GM18858 (cell line): ENCODE measurements at regions not wholly inside any gene's neighbourhood (a gene's known extent, or its start where the extent isn't known, plus 50 kb on each side); places are given as distances from the start of the nearest gene placed in this dataset.
"Not testable (repeated sequence)": the region's sequence is repeated elsewhere in the genome, so short reads cannot be mapped to it uniquely, and the experiment has no call there.

Source experiments
- ATAC-seq: cut with Tn5 transposase; IDR thresholded peaks from one replicate; pipeline ENCODE4 v1.9.1; 2021; ENCODE audit not compliant: unreplicated experiment

DNA sequence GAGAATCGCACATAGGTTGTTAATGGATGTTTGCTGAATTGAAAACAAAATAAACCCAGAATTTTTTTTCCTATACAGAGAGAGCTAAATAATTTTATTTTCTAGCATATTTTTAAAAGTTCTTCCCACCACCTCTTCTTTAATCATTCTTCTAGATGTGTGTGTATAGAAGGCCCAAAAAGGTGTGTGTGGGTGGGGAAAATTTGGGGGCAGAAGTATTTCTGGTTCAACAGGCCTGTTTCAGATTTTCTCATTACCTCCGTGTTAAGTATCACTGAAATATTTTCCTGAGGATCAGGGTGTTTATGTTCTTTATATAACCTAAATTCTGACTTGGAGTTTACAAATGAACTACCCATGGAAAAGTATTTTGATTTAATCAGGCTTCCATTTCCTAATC lies 144.2 kb upstream of the ZNF804B start:
- ATAC-seq = no peak

DNA sequence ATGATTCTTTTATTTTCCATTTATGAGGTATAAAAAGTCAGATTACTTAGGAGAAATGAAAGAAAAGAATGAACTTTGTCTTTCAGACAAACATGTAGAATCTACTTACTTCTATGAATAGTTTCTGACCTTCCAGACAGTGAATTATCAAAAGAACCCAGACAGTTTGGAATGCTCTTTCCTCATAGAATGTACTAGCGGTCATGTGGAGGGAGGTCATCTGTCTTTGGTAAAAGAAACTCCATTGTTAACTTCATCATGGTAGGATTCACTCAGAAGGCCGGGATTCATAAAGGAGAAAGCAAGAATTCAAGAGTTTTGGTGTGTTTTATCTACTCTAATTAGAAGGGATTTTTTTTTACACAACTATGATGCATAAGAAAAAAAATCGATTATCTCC lies 144.8 kb upstream of the ZNF804B start:
- ATAC-seq = no peak

DNA sequence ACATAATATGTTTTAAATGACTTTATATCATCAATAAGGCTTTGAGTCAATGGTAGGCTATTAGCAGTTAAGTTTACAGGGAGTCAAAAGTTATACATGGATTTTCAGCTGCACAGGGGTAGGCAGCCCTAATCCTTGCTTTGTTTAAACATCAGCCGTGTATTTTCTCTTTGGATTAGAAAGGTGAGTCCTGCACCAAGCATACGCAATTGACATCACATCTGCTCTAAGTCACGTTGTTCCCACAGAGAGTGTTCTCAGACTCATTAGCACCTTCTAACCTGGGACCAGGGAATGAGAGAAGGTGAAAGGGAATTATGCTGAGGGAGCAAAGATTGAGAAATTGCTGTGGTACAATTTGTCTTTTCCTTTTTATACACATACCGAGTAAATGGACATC lies 148.6 kb upstream of the ZNF804B start:
- ATAC-seq = no peak

DNA sequence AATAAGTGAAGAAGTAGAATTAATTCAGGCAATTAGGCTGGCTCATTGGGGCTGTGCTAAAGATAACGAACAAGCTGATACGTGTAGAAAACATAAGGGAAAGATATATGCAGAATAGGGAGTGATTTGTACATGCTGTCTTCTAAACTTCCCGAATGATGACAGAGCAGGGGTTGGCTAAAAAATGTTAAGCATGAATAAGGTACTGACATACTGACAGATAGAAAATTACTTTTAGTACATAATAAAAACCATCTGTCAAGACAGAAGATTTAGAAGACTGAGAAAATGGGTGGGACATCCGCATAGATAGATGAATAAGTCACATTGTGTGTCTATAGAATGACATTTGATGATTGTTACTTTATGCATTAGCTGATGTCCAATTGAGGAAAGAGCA lies 158.8 kb upstream of the ZNF804B start:
- ATAC-seq = no peak

DNA sequence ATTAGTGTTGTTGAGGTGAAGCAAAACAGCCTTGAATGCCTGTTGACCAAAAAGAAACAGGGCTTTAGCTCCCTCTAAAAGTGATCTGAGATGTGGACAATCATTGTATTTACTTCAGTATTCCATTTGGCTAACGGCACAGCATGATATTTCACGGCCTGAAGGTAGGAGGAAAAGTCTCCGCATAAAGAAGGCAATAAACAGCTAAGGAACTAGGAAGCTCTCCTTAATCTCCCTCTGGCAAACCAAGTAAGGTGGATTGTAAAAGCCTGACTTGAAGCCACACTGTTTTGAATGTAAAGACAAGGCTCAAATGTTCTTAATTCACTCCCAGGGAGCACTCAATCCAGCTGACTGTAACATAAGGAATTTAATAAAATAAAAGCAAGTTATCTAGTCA lies 160.0 kb upstream of the ZNF804B start:
- no peak for ATAC-seq

DNA sequence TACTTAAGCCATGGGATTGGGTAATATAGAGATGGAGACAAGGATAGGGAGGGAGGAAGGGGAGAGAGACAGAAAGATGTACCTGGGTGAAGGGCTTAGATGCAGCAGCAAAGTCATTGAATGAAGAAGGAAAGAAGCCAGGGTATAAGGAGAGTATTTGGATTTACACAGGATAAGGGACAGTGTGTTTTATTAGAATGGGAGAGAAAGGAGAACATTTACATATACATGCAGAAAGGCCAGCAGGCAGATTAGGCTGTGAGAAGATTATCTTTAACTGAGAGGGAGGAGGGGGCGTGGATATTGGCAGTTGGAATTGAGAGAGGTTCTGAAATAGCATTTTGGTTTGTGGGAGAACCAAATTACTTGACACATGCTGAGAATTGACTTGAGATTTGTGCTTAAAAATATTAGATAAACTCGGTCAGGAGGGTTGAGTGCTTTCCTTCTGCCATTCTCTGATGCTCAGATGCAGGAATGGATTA lies 161.5 kb upstream of the ZNF804B start:
- ATAC-seq = no peak

DNA sequence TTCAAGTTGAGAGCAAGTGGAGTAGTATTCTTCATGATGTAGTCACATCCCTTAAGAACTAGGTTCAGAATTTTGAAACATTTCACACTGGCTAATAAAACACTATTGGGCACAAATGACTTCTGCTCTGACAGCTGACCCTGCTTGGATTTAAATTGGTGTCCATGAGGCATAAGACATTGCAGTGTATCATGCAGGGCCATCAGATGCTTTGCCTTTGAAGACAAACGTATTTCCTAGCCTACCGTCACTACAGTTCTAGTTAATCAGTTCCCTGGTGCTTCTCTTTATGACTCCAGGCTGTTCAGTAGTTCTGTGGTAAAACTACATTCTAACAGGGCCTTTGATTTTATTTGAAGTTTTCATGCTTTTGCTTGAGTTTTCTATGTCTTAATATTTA lies 168.5 kb upstream of the ZNF804B start:
- no peak for ATAC-seq

DNA sequence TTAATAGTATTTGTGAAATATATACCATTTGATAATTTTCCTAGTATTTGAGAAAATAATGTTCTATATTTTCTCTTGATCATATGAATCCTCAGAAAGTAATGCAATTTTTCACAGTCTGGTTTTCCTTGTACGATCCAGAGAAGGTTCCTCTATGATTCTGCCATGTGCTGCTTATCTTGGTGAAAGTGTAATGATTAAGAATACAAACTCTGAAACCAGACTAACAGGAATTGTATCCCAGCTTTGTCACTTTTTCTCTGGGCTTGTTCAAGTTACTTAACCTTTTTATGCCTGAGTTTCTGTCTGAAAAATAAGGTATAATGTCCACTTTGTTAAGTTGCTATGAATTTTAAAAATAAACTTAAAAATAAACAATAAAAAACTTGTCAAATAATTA lies 169.6 kb upstream of the ZNF804B start:
- ATAC-seq = no peak

DNA sequence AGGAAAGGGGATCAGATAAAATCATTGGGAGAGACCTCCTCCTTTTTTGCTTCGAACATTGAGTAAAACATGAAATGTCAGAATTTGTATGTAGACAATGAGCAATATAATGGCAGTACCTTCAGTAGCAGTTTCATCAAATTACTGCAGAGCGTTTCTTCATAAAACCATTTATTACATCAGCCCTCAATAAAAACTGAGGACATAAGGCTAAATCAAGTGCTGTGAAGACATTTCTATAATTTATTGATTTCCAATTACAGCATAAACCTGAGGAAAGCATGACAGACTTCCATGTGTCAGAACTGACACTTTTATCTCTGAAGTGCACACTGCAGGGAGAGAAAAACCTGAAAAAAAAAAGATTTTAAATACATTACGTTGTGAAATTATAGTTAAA lies 172.6 kb upstream of the ZNF804B start:
- ATAC-seq = no peak

DNA sequence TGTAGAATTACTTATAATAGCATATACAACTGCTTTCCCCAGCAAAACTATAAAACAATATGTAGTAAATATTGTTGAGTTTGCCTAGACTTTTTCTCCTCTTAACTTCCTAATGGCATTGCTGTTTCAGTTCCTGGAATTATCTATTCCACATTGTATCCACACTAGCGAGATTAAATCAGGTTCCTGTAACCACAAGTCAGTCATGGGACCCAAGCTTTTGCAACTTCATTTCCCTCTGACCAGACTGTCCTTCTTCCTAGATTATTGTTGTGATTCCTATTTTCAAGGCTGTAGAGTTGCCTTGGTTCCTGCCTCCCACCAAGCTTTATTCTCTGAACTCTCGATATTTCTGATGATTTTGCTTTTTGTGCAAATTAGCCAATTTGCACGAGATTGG lies 173.3 kb upstream of the ZNF804B start:
- no peak for ATAC-seq

DNA sequence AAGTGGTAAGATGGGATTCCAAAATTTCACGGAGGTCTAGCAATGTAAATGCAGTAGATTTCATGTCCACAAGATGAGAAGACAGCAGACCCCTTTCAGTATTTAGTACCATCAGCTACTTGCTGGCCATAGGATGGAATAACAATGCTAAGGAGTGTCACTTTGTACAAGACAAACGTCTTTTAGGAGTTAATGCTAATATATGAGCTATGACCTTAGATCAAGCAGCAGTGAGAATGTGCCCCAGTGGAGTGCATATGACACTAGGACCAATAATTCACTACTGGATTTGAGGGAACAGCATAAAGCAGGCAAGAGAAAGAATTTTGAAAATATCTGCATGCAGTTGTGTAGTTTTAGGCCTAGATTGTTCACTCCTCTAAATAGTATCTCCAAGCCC lies 182.8 kb upstream of the ZNF804B start:
- ATAC-seq = no peak

DNA sequence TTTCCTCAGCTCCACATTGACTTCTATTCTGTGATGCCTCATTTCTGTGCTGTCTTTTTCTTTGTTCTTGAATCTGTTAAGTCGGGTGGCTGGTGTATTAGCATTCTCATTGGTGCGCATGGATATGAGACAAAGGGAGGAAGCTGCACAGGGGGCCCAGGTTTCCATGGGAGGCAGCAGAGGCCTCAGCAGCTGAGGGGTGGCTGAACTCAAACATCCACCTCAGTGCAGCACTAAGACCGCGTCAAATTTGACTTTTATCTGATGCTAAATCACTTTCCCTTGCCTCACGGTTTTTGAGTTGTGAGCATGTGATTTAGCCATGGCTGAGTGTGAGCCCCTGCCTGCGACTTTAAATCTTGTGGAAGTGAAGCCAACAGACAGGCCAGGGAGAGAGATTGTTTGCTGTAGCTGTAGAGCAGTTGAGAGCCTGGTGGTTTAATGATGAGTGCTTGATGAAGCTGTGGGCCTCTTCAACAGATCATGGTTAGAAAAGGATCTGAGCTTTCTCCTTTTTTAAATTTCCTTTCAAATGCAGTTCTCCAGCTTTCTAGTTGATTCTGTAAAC lies 193.3 kb upstream of the ZNF804B start:
- ATAC-seq = no peak

DNA sequence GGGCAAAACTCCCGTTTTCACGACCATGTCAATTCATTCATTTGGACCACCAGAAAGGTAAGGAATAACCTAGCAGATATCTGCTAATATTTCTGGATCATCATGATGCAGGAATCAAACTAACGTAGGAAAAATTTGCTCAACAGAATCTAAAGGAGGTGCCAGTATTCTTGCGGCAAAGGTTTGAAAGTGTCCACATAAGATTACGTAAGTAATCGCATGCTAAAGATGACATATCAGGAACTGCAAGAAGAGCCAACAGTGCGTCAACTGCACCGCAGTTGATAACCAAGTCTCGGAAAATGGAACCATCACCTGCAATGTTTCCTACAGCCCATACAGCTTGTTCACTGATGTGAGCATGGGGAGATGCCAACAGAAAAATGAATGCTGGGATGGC lies 194.1 kb upstream of the ZNF804B start:
- no peak for ATAC-seq

DNA sequence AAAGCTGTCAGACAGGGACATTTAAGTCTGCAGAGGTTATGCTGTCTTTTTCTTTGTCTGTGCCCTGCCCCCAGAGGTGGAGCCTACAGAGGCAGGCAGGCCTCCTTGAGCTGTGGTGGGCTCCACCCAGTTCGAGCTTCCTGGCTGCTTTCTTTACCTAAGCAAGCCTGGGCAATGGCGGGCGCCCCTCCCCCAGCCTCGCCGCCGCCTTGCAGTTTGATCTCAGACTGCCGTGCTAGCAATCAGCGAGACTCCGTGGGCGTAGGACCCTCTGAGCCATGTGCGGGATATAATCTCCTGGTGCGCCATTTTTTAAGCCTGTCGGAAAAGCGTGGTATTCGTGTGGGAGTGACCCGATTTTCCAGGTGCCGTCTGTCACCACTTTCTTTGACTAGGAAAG lies 203.1 kb upstream of the ZNF804B start:
- not testable (repeated sequence) for ATAC-seq

DNA sequence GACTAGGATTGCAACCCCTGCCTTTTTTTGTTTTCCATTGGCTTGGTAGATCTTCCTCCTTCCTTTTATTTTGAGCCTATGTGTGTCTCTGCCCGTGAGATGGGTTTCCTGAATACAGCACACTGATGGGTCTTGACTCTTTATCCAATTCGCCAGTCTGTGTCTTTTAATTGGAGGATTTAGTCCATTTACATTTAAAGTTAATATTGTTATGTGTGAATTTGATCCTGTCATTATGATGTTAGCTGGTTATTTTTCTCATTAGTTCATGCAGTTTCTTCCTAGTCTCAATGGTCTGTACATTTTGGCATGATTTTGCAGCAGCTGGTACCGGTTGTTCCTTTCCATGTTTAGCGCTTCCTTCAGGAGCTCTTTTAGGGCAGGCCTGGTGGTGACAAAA lies 204.7 kb upstream of the ZNF804B start:
- ATAC-seq = not testable (repeated sequence)

DNA sequence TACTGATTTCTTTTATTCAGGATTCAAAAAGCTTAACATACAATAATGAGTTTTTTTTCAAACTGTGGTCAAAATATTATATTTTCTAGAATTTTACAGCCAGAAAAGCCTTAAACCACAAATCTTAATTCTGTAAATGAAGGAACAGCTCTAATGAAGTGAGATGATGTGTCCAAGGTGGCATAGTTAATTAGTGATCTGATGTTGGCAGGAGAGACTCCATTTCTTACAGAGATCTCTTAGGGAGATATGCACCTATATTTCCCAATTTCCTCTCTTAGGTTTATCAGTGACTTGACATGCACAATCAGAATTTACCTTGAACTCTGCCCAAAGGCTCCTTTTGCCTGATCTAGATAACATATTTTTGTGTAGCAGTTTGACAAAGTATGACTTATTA lies 211.1 kb upstream of the ZNF804B start:
- ATAC-seq = no peak

DNA sequence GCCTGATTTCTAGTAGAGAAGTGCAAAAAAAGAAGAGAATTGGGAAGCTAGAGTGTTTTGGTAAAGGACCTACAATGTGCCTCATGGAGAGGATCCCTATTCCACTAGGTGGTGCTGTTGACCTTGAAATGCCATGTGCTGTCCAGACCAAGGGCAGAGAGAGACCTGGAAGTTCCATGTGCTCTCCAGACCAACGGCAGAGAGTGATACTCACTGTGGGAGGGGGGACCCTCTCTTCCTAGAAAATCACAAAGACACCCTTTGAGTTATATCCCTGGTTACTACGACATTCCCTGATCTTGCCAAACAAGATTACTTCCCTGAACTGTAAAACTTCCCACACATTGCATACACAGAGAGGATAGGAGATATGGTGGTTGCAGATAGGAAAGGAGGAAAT lies 212.7 kb upstream of the ZNF804B start:
- ATAC-seq = no peak

DNA sequence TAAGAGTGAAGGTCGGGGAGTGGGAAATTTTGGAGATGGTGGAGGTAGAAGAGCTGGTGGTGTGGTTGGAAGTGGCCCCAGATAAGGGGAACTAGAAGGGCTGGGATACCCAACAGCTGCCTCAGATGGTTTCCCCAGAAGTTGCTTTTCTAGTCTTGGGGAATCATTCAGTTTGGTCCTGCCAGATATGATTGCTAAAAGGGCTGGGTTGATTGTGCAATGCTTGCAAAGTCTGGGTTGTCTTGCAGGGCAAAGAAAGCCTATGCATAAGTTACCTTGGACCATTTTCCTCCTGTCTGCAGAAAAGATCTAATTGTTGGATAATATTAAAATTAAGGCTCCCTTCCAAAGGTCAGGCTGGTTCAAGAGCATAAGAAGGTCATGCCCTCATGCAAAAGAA lies 213.8 kb upstream of the ZNF804B start:
- no peak for ATAC-seq

DNA sequence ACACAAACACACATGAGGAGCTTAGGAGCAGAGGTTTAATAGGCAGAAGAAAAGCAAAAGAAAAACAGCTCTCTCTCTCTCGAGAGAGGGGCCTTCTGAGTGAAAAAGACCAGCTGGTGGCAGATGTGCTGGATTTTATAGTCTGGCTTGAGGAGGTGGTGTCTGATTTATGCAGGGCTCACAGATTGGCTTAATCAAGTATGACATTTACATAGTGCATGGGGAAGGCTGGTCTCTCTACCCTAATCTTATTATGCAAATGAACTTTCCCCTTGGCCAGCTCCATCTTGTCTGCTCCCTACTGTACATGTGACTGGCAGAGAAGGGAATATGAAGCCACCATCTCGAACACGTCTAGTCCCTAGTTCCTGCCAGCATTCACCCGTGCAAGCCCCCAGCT lies 219.5 kb upstream of the ZNF804B start:
- no peak for ATAC-seq

DNA sequence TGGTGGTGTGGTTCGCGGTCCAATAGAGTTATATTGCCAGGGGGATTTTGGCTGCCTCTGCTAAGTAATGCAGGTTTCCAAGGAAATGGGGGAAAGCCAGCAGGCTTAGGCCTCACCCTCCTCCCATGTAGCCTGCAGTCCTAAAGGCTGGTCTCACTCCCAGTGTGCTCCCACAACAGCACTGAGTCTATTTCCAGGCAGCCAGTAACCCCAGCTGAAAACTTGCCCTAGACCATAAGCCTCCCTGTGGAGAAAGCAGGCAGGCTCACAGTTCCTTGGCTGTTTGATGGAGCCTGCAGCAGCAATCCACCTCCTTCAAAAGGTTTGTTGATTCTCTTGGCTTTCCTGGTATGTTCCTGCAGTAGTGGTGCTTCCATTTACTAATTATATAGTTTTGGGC lies 220.0 kb upstream of the ZNF804B start:
- ATAC-seq = no peak

DNA sequence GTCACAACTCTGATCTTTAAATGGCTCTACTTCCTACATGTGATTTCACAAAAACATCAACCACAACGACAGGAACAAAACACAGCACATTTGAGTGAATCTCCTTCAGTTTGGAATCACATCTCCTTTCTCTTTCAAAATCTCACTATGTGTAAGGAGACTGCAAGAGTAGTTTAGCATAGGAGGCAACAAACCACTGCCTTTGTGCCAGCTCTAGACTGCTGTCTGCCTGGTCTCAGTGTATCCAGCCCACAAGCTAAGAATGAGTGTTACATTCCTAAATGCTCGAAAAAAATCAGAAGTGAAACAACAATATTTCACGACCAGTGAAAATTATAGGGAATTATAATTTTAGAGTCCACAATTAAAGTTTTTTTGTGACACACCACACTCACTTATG lies 217.0 kb upstream of the STEAP4 start:
- no peak for ATAC-seq

DNA sequence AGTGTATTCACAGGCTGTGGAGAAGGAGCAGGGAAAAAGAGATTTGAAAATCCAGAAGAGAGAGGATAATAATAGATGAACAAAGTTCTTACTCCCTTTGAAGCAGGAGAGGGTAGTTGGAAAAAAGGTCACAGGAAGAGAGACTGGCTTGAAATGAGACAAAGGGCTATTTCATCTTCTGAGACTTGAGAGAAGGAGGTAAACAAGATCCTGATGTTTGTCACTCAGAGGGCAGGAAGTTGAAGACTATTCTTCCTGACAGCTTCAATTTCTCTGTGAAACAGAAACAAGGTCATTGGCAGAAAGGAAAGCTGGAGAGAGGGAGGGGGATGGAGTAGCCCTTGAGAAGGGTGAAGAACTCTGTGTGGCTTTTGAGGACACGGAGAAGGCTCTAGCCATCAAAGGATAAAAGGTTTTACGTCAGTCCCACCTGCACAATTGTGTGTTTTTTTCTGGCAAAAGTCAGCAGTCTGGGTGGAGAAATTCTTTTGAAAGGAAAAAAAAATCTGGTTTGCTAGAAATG lies 216.1 kb upstream of the STEAP4 start:
- no peak for ATAC-seq

DNA sequence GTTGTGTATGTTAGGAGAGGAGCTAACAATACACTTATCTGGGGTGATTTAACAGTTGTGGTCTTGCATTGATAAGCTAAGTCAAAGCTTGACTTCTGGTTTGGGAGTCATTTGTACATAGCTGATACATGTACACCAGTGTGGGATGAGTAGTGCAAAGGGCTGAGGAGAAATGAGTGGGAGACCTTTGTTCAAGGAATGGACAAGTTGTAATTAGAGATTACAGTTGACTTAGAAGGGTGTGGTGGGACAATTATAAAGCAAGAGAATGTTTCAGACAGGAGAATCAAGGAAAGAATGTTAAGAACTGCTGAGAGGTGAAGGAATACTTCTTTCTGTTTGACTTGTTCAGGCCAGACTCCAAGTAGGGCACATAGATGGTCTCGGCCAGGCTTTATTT lies 209.7 kb upstream of the STEAP4 start:
- no peak for ATAC-seq
